SK-N-SH treated with all-trans-retinoic acid at 6 μM for 48 hours (cell line): ENCODE measurements at regions not wholly inside any gene's neighbourhood (a gene's known extent, or its start where the extent isn't known, plus 50 kb on each side); places are given as distances from the start of the nearest gene placed in this dataset.

Source experiments
- ATAC-seq: fragments of 200-7000 bp; cut with Tn5 transposase; 3 replicates; pipeline ENCODE4 v1.9.1; 2020; ENCODE audit warnings: mild to moderate bottlenecking, moderate library complexity
- ARNTL ChIP-seq: fragments of 450-650 bp; formaldehyde crosslinking; IDR thresholded peaks from 2 replicates; pipeline ENCODE4 v1.5.0; 2020; ENCODE audit warnings: low read depth, mild to moderate bottlenecking, moderate library complexity, borderline replicate concordance
- BACH2 ChIP-seq: fragments of 250-450 bp; sonication (Bioruptor Pico); IDR thresholded peaks from 2 replicates; pipeline ENCODE4 v1.9.0; 2021; ENCODE audit warnings: mild to moderate bottlenecking, borderline replicate concordance
- ESRRG ChIP-seq: fragments of 250-450 bp; sonication (Bioruptor Pico); IDR thresholded peaks from 2 replicates; pipeline ENCODE4 v1.6.1; 2021; ENCODE audit warnings: mild to moderate bottlenecking
- GLIS3 ChIP-seq: fragments of 250-450 bp; sonication (Bioruptor Pico); IDR thresholded peaks from 2 replicates; pipeline ENCODE4 v1.5.0; 2020; ENCODE audit warnings: mild to moderate bottlenecking, moderate library complexity
- ISL1 ChIP-seq: fragments of 250-450 bp; sonication (Bioruptor Pico); IDR thresholded peaks from 2 replicates; pipeline ENCODE4 v2.1.2; 2022; ENCODE audit warnings: mild to moderate bottlenecking, moderate library complexity
- OSR1 ChIP-seq: fragments of 250-450 bp; sonication (Bioruptor Pico); IDR thresholded peaks from 2 replicates; pipeline ENCODE4 v1.8.0; 2022; ENCODE audit warnings: moderate library complexity, mild to moderate bottlenecking, inconsistent platforms
- PPARA ChIP-seq: fragments of 250-450 bp; sonication (Bioruptor Pico); IDR thresholded peaks from 2 replicates; pipeline ENCODE4 v1.5.0; 2020; ENCODE audit warnings: mild to moderate bottlenecking, borderline replicate concordance
- RARB ChIP-seq: fragments of 250-450 bp; sonication (Bioruptor Pico); IDR thresholded peaks from 2 replicates; pipeline ENCODE4 v1.8.0; 2021; ENCODE audit warnings: mild to moderate bottlenecking, moderate library complexity
- SNAI2 ChIP-seq: fragments of 250-450 bp; sonication (Bioruptor Pico); IDR thresholded peaks from 2 replicates; pipeline ENCODE4 v1.5.0; 2020; ENCODE audit warnings: mild to moderate bottlenecking, moderate library complexity
- TCF4 ChIP-seq: fragments of 250-450 bp; sonication (Bioruptor Pico); IDR thresholded peaks from 2 replicates; pipeline ENCODE4 v1.8.0; 2021; ENCODE audit warnings: mild to moderate bottlenecking, moderate library complexity, borderline replicate concordance
- TOX ChIP-seq: fragments of 250-450 bp; sonication (Bioruptor Pico); IDR thresholded peaks from 2 replicates; pipeline ENCODE4 v1.8.0; 2021; ENCODE audit warnings: mild to moderate bottlenecking, moderate library complexity, borderline replicate concordance
- ZC3H10 ChIP-seq: fragments of 250-450 bp; sonication (Bioruptor Pico); IDR thresholded peaks from 2 replicates; pipeline ENCODE4 v1.5.1; 2021; ENCODE audit warnings: mild to moderate bottlenecking, moderate library complexity
- ZFP3 ChIP-seq: fragments of 250-450 bp; sonication (Bioruptor Pico); IDR thresholded peaks from 2 replicates; pipeline ENCODE4 v1.5.0; 2020; ENCODE audit warnings: mild to moderate bottlenecking, moderate library complexity
- ZFP30 ChIP-seq: fragments of 450-650 bp; formaldehyde crosslinking; IDR thresholded peaks from 2 replicates; pipeline ENCODE4 v1.5.0; 2022; ENCODE audit warnings: mild to moderate bottlenecking, moderate library complexity
- ZNF565 ChIP-seq: fragments of 450-650 bp; formaldehyde crosslinking; conservative IDR thresholded peaks from 2 replicates; pipeline ENCODE4 v1.5.0; 2020; ENCODE audit warnings: low read depth, mild to moderate bottlenecking, moderate library complexity
- ZNF70 ChIP-seq: fragments of 450-650 bp; formaldehyde crosslinking; IDR thresholded peaks from 2 replicates; pipeline ENCODE4 v1.5.0; 2020; ENCODE audit warnings: mild to moderate bottlenecking, moderate library complexity
- ZNF8 ChIP-seq: fragments of 450-650 bp; formaldehyde crosslinking; IDR thresholded peaks from 2 replicates; pipeline ENCODE4 v1.5.0; 2020; ENCODE audit warnings: mild to moderate bottlenecking, moderate library complexity
- TF ChIP-seq, protein P1 (sequence below): fragments of 250-450 bp; sonication (Bioruptor Pico); IDR thresholded peaks from 2 replicates; pipeline ENCODE4 v1.5.1; 2021; ENCODE audit warnings: mild to moderate bottlenecking, moderate library complexity
- TF ChIP-seq, protein P2 (sequence below): fragments of 250-450 bp; sonication (Bioruptor Pico); IDR thresholded peaks from 2 replicates; pipeline ENCODE4 v1.5.0; 2020; ENCODE audit warnings: mild to moderate bottlenecking, moderate library complexity
- TF ChIP-seq, protein P3 (sequence below): fragments of 250-450 bp; sonication (Bioruptor Pico); IDR thresholded peaks from 2 replicates; pipeline ENCODE4 v1.8.0; 2021; ENCODE audit warnings: low read depth, mild to moderate bottlenecking, moderate library complexity, borderline replicate concordance
- TF ChIP-seq, protein P4 (sequence below): fragments of 250-450 bp; sonication (Bioruptor Pico); IDR thresholded peaks from 2 replicates; pipeline ENCODE4 v1.8.0; 2020; ENCODE audit warnings: mild to moderate bottlenecking, moderate library complexity, borderline replicate concordance

DNA sequence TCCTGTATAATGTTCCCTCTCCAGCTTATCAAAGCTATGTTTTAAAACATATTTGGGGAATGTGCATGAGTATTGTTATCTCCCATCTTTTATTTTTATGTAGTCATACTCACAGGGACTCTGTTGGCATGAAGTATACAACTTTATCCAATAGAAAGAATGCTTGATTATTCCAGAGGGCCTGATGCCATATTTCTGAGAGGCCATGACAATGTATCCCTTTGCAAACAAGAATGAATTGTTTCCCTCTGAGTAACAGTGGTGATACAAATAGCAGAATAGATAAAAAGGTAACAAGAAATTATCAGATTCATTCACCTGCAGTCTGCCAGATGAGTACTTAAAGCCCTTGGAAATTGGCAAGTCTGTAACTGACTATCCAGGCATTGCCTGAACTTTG is 125.9 kb downstream of the PLK2 start:
- ATAC-seq, result no peak
- TF ChIP-seq ZFP30 (CRISPR knock-in tag), result no peak
- TF ChIP-seq, protein P1, sequence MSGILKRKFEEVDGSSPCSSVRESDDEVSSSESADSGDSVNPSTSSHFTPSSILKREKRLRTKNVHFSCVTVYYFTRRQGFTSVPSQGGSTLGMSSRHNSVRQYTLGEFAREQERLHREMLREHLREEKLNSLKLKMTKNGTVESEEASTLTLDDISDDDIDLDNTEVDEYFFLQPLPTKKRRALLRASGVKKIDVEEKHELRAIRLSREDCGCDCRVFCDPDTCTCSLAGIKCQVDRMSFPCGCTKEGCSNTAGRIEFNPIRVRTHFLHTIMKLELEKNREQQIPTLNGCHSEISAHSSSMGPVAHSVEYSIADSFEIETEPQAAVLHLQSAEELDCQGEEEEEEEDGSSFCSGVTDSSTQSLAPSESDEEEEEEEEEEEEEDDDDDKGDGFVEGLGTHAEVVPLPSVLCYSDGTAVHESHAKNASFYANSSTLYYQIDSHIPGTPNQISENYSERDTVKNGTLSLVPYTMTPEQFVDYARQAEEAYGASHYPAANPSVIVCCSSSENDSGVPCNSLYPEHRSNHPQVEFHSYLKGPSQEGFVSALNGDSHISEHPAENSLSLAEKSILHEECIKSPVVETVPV (CRISPR knock-in tag), result no peak
- no peak for TF ChIP-seq ZFP3 (CRISPR knock-in tag)
- TF ChIP-seq ZNF70 (CRISPR knock-in tag), result no peak
- TF ChIP-seq PPARA (CRISPR knock-in tag), result no peak
- no peak for TF ChIP-seq ESRRG (CRISPR knock-in tag)
- TF ChIP-seq TCF4, result no peak
- no peak for TF ChIP-seq OSR1 (CRISPR knock-in tag)
- no peak for TF ChIP-seq GLIS3 (CRISPR knock-in tag)
- no peak for TF ChIP-seq TOX (CRISPR knock-in tag)
- no peak for TF ChIP-seq SNAI2
- TF ChIP-seq ISL1 (CRISPR knock-in tag), result no peak
- no peak for TF ChIP-seq RARB
- TF ChIP-seq, protein P2, sequence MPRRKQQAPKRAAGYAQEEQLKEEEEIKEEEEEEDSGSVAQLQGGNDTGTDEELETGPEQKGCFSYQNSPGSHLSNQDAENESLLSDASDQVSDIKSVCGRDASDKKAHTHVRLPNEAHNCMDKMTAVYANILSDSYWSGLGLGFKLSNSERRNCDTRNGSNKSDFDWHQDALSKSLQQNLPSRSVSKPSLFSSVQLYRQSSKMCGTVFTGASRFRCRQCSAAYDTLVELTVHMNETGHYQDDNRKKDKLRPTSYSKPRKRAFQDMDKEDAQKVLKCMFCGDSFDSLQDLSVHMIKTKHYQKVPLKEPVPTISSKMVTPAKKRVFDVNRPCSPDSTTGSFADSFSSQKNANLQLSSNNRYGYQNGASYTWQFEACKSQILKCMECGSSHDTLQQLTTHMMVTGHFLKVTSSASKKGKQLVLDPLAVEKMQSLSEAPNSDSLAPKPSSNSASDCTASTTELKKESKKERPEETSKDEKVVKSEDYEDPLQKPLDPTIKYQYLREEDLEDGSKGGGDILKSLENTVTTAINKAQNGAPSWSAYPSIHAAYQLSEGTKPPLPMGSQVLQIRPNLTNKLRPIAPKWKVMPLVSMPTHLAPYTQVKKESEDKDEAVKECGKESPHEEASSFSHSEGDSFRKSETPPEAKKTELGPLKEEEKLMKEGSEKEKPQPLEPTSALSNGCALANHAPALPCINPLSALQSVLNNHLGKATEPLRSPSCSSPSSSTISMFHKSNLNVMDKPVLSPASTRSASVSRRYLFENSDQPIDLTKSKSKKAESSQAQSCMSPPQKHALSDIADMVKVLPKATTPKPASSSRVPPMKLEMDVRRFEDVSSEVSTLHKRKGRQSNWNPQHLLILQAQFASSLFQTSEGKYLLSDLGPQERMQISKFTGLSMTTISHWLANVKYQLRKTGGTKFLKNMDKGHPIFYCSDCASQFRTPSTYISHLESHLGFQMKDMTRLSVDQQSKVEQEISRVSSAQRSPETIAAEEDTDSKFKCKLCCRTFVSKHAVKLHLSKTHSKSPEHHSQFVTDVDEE (CRISPR knock-in tag), result no peak
- no peak for TF ChIP-seq BACH2 (CRISPR knock-in tag)
- TF ChIP-seq, protein P3, sequence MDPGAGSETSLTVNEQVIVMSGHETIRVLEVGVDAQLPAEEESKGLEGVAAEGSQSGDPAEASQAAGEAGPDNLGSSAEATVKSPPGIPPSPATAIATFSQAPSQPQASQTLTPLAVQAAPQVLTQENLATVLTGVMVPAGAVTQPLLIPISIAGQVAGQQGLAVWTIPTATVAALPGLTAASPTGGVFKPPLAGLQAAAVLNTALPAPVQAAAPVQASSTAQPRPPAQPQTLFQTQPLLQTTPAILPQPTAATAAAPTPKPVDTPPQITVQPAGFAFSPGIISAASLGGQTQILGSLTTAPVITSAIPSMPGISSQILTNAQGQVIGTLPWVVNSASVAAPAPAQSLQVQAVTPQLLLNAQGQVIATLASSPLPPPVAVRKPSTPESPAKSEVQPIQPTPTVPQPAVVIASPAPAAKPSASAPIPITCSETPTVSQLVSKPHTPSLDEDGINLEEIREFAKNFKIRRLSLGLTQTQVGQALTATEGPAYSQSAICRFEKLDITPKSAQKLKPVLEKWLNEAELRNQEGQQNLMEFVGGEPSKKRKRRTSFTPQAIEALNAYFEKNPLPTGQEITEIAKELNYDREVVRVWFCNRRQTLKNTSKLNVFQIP (CRISPR knock-in tag), result no peak
- TF ChIP-seq, protein P4, sequence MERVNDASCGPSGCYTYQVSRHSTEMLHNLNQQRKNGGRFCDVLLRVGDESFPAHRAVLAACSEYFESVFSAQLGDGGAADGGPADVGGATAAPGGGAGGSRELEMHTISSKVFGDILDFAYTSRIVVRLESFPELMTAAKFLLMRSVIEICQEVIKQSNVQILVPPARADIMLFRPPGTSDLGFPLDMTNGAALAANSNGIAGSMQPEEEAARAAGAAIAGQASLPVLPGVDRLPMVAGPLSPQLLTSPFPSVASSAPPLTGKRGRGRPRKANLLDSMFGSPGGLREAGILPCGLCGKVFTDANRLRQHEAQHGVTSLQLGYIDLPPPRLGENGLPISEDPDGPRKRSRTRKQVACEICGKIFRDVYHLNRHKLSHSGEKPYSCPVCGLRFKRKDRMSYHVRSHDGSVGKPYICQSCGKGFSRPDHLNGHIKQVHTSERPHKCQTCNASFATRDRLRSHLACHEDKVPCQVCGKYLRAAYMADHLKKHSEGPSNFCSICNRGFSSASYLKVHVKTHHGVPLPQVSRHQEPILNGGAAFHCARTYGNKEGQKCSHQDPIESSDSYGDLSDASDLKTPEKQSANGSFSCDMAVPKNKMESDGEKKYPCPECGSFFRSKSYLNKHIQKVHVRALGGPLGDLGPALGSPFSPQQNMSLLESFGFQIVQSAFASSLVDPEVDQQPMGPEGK (CRISPR knock-in tag), result no peak

DNA sequence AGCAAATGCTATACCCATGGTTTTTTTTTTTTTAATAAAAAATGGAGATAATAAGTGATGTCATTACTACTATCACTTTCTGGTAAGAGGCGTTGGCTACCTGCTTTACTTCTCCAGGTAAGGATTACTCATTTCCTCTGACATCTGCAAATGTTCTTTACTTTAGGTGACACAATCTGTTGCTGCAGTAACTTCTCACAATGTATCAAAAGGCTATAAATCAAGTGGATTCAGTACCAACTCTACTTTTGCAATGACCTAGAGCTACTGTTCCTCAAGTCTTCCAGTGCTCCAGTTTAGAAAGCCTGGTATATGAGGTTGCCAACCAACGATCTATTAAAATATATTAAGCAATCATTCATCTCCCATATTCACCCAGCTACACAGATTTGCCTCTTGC is 129.1 kb downstream of the PLK2 start:
- no peak for TF ChIP-seq ZC3H10 (CRISPR knock-in tag)
- TF ChIP-seq ZFP3 (CRISPR knock-in tag), result no peak
- TF ChIP-seq ARNTL (CRISPR knock-in tag), result no peak
- TF ChIP-seq ZNF8, result no peak
- TF ChIP-seq TOX (CRISPR knock-in tag), result no peak
- TF ChIP-seq OSR1 (CRISPR knock-in tag), result no peak
- TF ChIP-seq, protein P2 (CRISPR knock-in tag), result no peak
- ATAC-seq, result no peak

DNA sequence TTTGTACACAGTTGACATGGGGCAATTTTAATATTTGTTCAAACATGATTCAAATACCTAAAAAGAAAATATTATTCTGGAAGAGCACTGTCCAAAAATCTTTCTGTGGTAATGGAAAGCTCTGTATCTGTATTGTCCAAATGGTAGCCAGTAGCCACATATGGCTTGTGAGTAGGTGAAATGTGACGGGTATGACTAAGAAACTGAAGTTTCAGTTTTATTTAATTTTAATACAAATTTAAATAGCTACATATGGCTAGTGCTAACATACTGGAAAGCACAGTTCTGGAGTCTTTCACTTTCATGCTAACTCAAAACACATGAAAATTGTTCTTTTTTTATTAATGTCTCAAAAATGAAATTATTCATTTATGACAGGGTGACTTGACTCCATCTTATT is 132.6 kb downstream of the PLK2 start:
- peak; percentile 85 for ATAC-seq
- TF ChIP-seq ZNF8, result no peak
- TF ChIP-seq, protein P1 (CRISPR knock-in tag), result no peak
- no peak for TF ChIP-seq RARB
- TF ChIP-seq ZNF565 (CRISPR knock-in tag), result no peak
- TF ChIP-seq ZFP30 (CRISPR knock-in tag), result no peak
- TF ChIP-seq, protein P4 (CRISPR knock-in tag), result no peak
- TF ChIP-seq PPARA (CRISPR knock-in tag), result no peak
- TF ChIP-seq, all 23 proteins: peak for 0
